Heart right ventricle (tissue), 16 donors: ENCODE measurements at regions not wholly inside any gene's neighbourhood (a gene's known extent, or its start where the extent isn't known, plus 50 kb on each side); places are given as distances from the start of the nearest gene placed in this dataset.

Source experiments
- ATAC-seq, 8 donors: fragments of 200-7000 bp; cut with Tn5 transposase; one replicate each; pipeline ENCODE4 v1.9.1; 2020; ENCODE audit warnings: mild to moderate bottlenecking in 8 of 8, moderate library complexity in 8 of 8, moderate number of reproducible peaks in 1 of 8
- DNase-seq, 2 donors: peaks; one replicate each; pipeline ENCODE4 v3.0.0-alpha.2; 2020
- H3K27ac ChIP-seq, 10 donors: fragments of 200-600 bp; sonication (generic) in 2 of 10; one replicate each; pipeline versions ENCODE4 v1.5.0 to v1.8.0; 2020 to 2022; ENCODE audit warnings: mild to moderate bottlenecking in 3 of 10
- H3K27me3 ChIP-seq, 7 donors: fragments of 200-600 bp; one replicate each; pipeline ENCODE4 v1.8.0; 2021 to 2022; ENCODE audit warnings: mild to moderate bottlenecking in 2 of 7
- H3K36me3 ChIP-seq, 9 donors: fragments of 200-600 bp; sonication (generic) in 1 of 9; one replicate each; pipeline versions ENCODE4 v1.5.0 to v1.8.0; 2020 to 2022; ENCODE audit warnings: mild to moderate bottlenecking in 2 of 9
- H3K4me1 ChIP-seq, 9 donors: fragments of 200-600 bp; sonication (generic) in 1 of 9; one replicate each; pipeline versions ENCODE4 v1.5.0 to v1.8.0; 2020 to 2022; ENCODE audit warnings: mild to moderate bottlenecking in 4 of 9
- H3K4me3 ChIP-seq, 10 donors: fragments of 200-600 bp; sonication (generic) in 2 of 10; one replicate each; pipeline versions ENCODE4 v1.5.0 to v1.8.0; 2020 to 2022; ENCODE audit warnings: mild to moderate bottlenecking in 7 of 10, moderate library complexity in 2 of 10
- H3K9me3 ChIP-seq, 11 donors: fragments of 200-600 bp in 10 of 11; sonication (generic) in 2 of 11; one replicate each; pipeline versions ENCODE4 v1.5.0 to v1.8.0; 2013 to 2022; ENCODE audit warnings: mild to moderate bottlenecking in 2 of 11, control low read depth in 1 of 11, moderate library complexity in 1 of 11
- WGBS, 2 donors: extraction: QIAGEN DNeasy Blood & Tissue Kit; methylation state at CpG; one replicate each; pipeline ENCODE4 v1.1.7; 2013; ENCODE audit warnings: inconsistent platforms in 1 of 2; 5-methylcytosine and 5-hydroxymethylcytosine counted together
- intact Hi-C, 10 donors: fragments of 100-400 bp; cut with DNase I; formaldehyde crosslinking; loops; one replicate each; pipeline versions ENCODE4 v1.11.1 to v1.14.2; 2022
- TF ChIP-seq, protein P1 (sequence below), 9 donors: fragments of 200-600 bp; sonication (generic) in 2 of 9; IDR thresholded peaks; one replicate each; pipeline versions ENCODE4 v1.5.0 to v1.8.0; 2021 to 2022; ENCODE audit warnings: antibody characterized with exemption in 9 of 9, mild to moderate bottlenecking in 5 of 9, moderate library complexity in 1 of 9
- donor health status: Arrhythmogenic right ventricular cardiomyopathy.
- donor health status: ischemic (EF 13 %, LVEDD 7.1; RV severe dilation, severe dysfunction).
- donor health status: healthy with polysubstance abuse.
- donor health status: DM: no; HTN: yes; CAD: no.
- donor health status: DM: no; HTN: no; CAD: no.
- donor health status: ischemic (EF 25% LVEDD 6.9; RV normal size, moderate dysfunction).
- donor health status: ischemic (EF 25% LVEDD 5.7; RV mildly dilated, moderate dysfunction).
- donor health status: healthy.
- donor health status: DM: yes; HTN: yes; CAD: no.
- donor health status: Ischemic cardiomyopathy.
- donor health status: ischemic (EF 35%, LVEDD 5.7; RV mildly dilated, moderate dysfunction).
- donor health status: nonischemic (EF 11% LVEDD 7.7; RV severe dilation, severe dysfunction).
- donor health status: DM: yes; HTN: yes; CAD: no.
- donor health status: PGD.
- donor health status: ischemic (EF 29% LVEDD 5.4; RV normal size, mild dysfunction).
- donor health status: nonischemic (EF 23%, LVEDD 6.1; RV moderate dilation, normal function).

DNA sequence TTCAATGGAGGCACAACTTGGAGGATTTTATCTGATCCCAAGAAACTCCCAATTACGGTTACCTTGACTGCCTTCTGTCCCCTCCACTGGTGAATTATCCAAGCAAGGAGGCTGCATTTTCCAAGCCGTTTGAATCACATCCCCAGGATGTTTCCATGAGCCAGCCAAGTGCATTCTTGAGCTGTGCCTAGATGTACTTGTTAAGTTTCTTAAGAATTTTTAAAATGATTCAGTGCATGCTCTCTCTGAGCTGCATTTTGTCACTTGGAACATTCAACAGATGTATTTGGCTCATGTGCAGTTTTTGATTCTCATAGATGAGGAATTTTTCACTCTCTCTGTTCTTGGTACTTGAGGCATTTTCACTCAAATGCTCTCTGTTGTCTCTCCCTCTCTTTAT, 202.6 kb upstream of the MYOCD start:
- Histone ChIP-seq H3K9me3 (peaks cover 0 to 4% (median 0%) of the 10 kb centered on the region in 11 donors), H3K36me3 (no peaks in the 10 kb centered on the region), H3K27me3 (no peaks in the 10 kb centered on the region), H3K4me1 (no peaks in the 10 kb centered on the region), H3K4me3 (no peak overlapping the region), H3K27ac (no peak overlapping the region)
- 47 to 57% methylated on average over 2 of the region's 2 CpGs for WGBS, 2 donors
- TF ChIP-seq, protein P1, sequence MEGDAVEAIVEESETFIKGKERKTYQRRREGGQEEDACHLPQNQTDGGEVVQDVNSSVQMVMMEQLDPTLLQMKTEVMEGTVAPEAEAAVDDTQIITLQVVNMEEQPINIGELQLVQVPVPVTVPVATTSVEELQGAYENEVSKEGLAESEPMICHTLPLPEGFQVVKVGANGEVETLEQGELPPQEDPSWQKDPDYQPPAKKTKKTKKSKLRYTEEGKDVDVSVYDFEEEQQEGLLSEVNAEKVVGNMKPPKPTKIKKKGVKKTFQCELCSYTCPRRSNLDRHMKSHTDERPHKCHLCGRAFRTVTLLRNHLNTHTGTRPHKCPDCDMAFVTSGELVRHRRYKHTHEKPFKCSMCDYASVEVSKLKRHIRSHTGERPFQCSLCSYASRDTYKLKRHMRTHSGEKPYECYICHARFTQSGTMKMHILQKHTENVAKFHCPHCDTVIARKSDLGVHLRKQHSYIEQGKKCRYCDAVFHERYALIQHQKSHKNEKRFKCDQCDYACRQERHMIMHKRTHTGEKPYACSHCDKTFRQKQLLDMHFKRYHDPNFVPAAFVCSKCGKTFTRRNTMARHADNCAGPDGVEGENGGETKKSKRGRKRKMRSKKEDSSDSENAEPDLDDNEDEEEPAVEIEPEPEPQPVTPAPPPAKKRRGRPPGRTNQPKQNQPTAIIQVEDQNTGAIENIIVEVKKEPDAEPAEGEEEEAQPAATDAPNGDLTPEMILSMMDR (IDR thresholded peaks at IDR 0.05) = no peak
- intact Hi-C loops = no loop called here
- DNase-seq (no peak), ATAC-seq (no peak)

GRCh38 chr17:12472252-12473173, 193.2 kb upstream of the MYOCD start:
- ATAC-seq (no peak), DNase-seq (no peak)
- H3K36me3 ChIP-seq = no peaks in the 10 kb centered on the region
- no peaks in the 10 kb centered on the region for H3K4me1 ChIP-seq
- no peaks in the 10 kb centered on the region for H3K9me3 ChIP-seq
- H3K4me3 ChIP-seq = no peak overlapping the region
- TF ChIP-seq, protein P1 (IDR thresholded peaks at IDR 0.05) = no peak
- H3K27ac ChIP-seq = no peak overlapping the region
- intact Hi-C loops = no loop called here
- no peaks in the 10 kb centered on the region for H3K27me3 ChIP-seq
- 84% methylated on average over 7 of the region's 7 CpGs for WGBS, 2 donors

- Histone ChIP-seq H3K27me3 (no peaks in the 10 kb centered on the region), H3K9me3 (no peaks in the 10 kb centered on the region), H3K27ac (no peak overlapping the region), H3K36me3 (no peaks in the 10 kb centered on the region), H3K4me3 (no peak overlapping the region), H3K4me1 (no peaks in the 10 kb centered on the region)
- TF ChIP-seq, protein P1 (IDR thresholded peaks at IDR 0.05) = no peak
- no peak for ATAC-seq
- WGBS, 2 donors = 91 to 94% methylated on average over 7 of the region's 7 CpGs
- intact Hi-C loops = no loop called here
- no peak for DNase-seq
Observed at GRCh38 chr17:12478311-12478710, 187.4 kb upstream of the MYOCD start.

DNA sequence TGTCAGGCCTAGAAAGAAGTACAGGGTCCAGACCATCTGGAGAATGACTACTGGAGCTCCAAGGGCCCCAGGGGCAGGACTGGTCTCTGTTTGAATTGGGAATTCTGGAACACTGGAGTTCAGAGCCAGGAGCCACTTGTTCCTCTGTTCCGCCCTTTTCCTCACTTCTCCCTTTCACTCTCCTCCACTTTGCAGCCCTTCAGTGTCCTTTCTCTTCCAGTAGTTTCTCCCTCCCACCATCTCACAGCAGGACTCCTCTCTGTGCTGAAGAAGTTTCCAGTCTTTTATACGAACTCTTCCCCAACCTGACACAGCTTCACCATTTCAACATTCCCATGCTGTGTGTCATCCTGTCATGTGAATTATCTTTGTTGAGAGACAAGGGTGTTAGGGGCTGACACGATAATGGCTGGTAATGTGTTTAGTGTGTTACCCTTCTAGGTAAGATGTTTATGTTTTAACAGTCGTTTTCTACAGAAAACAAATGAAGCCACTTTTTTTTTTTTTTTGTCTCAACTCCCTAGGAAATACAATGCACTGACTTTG, 180.3 kb upstream of the MYOCD start:
- TF ChIP-seq, protein P1 (IDR thresholded peaks at IDR 0.05) = no peak
- Histone ChIP-seq H3K9me3 (no peaks in the 10 kb centered on the region), H3K4me3 (no peak overlapping the region), H3K27ac (no peak overlapping the region), H3K27me3 (no peaks in the 10 kb centered on the region), H3K36me3 (no peaks in the 10 kb centered on the region), H3K4me1 (no peaks in the 10 kb centered on the region)
- intact Hi-C loops = loop anchor here in 1 of 10 donors (10.0 kb wide), 1 partner anchor 51 kb away; no protein-coding TSS in a partner anchor
- 60 to 63% methylated on average over 4 of the region's 4 CpGs for WGBS, 2 donors
- ATAC-seq (no peak), DNase-seq (no peak)
